ENCODE measurements at regions not wholly inside any gene's neighbourhood (a gene's known extent, or its start where the extent isn't known, plus 50 kb on each side); places are given as distances from the start of the nearest gene placed in this dataset.
"Not testable (repeated sequence)": the region's sequence is repeated elsewhere in the genome, so short reads cannot be mapped to it uniquely, and the experiment has no call there.

DNA sequence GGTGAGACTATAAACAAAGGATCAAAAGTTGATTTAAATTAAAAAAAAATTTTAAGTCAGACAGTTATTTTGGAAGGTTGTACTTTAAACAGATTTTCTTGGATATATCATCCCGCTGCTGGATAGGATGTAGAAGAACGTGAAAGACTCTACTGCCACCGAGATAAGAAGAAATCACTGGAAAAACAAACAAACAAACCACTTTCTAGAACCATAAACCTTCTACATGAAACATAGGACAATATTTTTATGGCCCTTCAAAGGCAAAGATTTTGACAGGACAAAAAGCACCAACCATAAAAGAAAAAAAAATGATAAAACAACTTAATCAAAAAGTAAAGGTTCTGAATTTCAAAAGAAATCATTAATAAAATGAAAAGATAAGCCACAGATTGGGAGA lies 268.2 kb upstream of the DAAM1 start:
- DNase-seq (ENCODE audit: low read depth), result no peak
- H3K4me3 ChIP-seq (ENCODE audit: control insufficient read depth, low read depth, low read length), result no peak overlapping the region
- TF ChIP-seq, protein P1, sequence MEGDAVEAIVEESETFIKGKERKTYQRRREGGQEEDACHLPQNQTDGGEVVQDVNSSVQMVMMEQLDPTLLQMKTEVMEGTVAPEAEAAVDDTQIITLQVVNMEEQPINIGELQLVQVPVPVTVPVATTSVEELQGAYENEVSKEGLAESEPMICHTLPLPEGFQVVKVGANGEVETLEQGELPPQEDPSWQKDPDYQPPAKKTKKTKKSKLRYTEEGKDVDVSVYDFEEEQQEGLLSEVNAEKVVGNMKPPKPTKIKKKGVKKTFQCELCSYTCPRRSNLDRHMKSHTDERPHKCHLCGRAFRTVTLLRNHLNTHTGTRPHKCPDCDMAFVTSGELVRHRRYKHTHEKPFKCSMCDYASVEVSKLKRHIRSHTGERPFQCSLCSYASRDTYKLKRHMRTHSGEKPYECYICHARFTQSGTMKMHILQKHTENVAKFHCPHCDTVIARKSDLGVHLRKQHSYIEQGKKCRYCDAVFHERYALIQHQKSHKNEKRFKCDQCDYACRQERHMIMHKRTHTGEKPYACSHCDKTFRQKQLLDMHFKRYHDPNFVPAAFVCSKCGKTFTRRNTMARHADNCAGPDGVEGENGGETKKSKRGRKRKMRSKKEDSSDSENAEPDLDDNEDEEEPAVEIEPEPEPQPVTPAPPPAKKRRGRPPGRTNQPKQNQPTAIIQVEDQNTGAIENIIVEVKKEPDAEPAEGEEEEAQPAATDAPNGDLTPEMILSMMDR (IDR thresholded peaks at IDR 0.05; ENCODE audit: control insufficient read depth, insufficient read depth, low read depth, low read length, missing control alignments), result no peak

DNA sequence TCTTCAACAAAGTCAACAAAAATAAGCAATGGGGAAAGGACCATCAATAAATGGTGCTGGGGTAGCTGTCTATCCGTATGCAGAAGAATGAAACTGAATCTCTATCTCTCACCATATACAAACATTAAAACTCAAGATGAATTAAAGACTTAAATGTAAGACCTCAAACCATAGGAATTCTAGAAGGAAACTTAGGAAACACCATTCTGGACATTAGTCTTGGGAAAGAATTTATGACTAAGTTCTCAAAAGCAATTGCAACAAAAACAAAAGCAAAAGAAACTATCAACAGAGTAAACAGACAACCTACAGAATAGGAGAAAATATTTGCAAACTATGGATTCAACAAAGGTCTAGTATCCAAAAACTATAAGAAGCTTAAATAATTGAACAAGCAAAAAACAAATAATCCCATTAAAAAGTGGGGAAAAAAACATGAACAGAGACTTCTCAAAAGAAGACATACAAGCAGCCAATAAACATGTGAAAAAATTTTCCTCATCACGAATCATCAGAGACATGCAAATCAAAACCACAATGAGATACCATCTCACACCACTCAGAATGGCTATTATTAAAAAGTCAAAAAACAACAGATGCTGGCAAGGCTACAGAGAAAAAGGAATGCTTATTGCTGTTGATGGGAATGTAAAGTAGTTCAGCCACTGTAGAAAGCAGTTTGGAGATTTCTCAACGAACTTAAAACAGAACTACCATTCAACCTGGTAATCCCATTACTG lies 266.1 kb upstream of the DAAM1 start:
- DNase-seq (ENCODE audit: low read depth); H3K4me3 ChIP-seq (ENCODE audit: control insufficient read depth, low read depth, low read length): not testable (repeated sequence)

DNA sequence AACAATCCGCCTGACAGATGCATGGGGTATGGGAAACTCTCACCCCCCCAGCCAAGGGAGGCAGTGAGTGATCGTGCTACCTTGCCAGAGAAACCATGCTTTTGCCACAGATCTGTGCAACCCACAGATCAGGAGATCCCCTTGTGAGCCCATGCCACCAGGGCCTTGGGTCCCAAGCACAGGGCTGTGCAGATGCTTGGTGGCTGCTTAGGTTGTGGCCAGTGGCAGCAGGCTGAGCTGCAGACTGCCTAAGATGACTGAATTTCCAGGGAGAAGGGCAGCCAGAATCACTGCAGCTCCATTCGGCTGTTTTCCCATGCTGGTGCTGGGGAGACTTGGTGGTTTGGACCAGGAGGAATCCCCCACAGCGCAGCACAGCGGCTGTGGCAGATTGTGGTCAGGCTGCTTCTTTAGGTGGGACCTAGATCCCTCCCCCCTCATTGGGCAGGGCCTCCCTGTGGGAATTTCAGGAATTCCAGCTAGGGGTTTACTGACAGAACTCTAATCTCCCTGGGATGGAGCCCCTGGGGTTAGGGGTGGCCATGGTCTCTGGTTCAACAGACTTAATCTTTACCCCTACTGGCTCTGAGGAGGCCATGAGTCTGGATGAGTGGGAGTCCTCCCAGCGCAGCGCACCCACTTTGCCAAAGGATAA lies 264.6 kb upstream of the DAAM1 start:
- no peak for DNase-seq (ENCODE audit: low read depth)
- no peak overlapping the region for H3K4me3 ChIP-seq (ENCODE audit: control insufficient read depth, low read depth, low read length)
- TF ChIP-seq, protein P1 (IDR thresholded peaks at IDR 0.05; ENCODE audit: control insufficient read depth, insufficient read depth, low read depth, low read length, missing control alignments), result no peak

DNA sequence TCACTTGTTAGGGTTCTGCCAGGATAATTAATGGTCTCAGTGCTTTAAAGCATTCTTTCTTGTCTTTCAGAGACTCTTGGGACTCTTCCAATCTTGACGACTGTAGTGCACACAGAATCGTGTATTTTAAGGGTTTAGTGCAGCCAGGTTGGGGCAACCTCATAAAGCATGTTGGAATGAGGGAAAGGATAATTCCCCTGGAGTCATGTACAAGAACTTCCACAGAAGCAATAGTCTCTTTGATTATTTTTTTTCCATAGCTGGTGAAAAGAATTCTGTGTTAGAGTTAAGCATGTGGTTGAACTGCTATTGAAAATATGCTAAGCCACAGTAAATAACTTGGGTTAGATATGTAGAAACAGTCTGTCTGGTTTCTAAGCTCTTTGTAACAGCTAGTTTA lies 246.8 kb upstream of the DAAM1 start:
- DNase-seq (ENCODE audit: low read depth), result no peak
- TF ChIP-seq, protein P1 (IDR thresholded peaks at IDR 0.05; ENCODE audit: control insufficient read depth, insufficient read depth, low read depth, low read length, missing control alignments), result no peak
- no peak overlapping the region for H3K4me3 ChIP-seq (ENCODE audit: control insufficient read depth, low read depth, low read length)

DNA sequence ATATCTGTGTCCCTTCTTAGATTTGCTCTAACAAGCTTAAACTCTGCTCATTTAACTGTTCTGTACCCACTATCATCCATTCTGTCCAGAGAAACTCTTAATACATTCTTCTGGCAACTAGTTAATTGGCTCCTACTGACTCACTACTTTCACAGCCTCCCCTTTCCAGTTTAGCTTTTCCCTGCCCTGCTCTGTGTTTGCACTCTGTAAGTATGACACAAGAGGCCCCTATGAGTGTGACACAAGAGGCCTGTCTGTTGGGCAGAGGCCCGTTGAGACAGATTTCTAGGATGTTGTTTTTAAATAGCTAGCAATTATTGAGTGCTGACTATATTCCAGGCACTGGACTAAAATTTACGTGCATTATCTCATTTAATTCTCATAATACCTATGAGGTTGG lies 246.0 kb upstream of the DAAM1 start:
- no peak overlapping the region for H3K4me3 ChIP-seq (ENCODE audit: control insufficient read depth, low read depth, low read length)
- DNase-seq (ENCODE audit: low read depth), result no peak
- TF ChIP-seq, protein P1 (IDR thresholded peaks at IDR 0.05; ENCODE audit: control insufficient read depth, insufficient read depth, low read depth, low read length, missing control alignments), result no peak

DNA sequence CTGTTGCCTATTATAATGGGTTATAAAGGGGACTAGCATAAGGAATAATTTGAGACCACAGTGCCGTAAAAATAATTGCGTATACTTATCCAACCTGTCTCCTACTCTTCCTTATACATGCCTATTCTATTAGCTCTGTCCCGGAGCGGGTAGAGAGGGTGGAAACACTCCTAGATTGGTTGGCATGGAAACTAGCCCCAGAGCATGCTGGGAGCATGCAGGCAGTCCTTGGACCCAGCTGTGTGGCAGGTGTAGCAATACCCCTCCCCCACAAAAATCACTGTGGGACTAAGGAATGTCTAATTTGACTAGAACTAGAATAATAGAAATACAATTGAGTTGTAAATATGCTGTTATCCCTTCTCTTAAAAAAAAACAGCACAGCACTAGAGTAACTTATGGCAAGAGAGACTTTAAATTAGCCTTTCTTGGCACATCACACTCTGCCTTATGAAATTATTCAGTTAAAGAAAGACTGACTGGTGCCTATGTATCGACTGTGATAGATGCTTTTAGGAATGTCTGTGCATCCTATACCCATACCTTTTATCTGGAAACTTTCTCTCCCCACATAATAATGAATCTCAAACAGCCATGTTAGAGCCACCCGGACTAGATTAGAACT lies 244.0 kb upstream of the DAAM1 start:
- DNase-seq (ENCODE audit: low read depth), result no peak
- TF ChIP-seq, protein P1 (IDR thresholded peaks at IDR 0.05; ENCODE audit: control insufficient read depth, insufficient read depth, low read depth, low read length, missing control alignments), result no peak
- H3K4me3 ChIP-seq (ENCODE audit: control insufficient read depth, low read depth, low read length), result no peak overlapping the region

DNA sequence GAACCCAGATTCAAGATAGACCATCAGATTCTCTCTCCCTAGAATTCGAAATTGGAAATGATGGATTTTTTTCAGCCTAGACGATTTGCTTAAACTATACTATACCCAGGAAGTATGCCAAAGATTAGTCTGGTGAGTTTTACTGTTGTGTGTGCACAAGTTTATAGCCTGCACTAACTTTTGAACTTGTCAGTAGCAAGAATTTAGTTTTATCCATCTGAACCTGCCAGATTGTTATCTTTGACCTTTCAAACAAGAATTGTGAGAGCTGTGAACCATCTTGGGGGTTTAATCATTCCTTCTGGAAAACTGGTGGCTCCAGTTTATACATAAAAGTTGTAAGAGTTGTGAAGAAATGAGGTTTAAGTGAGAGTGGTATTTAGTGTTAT lies 243.5 kb upstream of the DAAM1 start:
- TF ChIP-seq, protein P1 (IDR thresholded peaks at IDR 0.05; ENCODE audit: control insufficient read depth, insufficient read depth, low read depth, low read length, missing control alignments), result no peak
- DNase-seq (ENCODE audit: low read depth), result no peak
- no peak overlapping the region for H3K4me3 ChIP-seq (ENCODE audit: control insufficient read depth, low read depth, low read length)
